ENCODE measurements at regions not wholly inside any gene's neighbourhood (a gene's known extent, or its start where the extent isn't known, plus 50 kb on each side); places are given as distances from the start of the nearest gene placed in this dataset.
"Not testable (repeated sequence)": the region's sequence is repeated elsewhere in the genome, so short reads cannot be mapped to it uniquely, and the experiment has no call there.

DNA sequence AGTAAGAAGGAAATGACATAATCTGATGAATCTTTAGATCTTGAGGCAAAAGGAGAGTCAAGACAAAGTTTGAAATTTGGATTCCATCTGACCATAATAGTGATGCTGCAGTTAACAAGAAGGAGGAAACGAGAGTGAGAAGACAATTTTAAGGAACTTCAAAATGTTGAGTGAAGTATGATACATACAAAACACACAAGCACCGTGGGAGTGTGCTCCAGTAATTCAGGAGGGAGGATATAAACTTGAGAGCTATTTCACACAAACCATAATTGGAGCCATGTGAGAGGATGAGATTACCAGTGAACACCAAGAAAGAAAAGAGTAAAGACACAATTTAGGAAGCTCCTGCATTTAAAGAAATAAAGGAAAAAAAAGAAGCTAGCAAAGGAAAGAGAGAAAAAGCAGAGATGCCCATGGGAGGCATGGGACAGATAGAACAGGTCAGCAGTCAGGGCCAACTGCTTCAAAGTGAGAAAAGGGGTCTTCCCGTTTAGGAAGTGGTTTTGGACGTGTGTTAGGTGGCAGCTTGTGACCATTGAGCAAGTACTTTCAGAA is 150.7 kb upstream of the SLC7A11 start:
- H3K4me3 ChIP-seq, result no peak overlapping the region
- H3K9me3 ChIP-seq, result no peaks in the 10 kb centered on the region
- no peak for TF ChIP-seq POLR2A (IDR thresholded peaks at IDR 0.05)
- TF ChIP-seq POLR2AphosphoS5 (IDR thresholded peaks at IDR 0.05), result no peak
- TF ChIP-seq, protein P1, sequence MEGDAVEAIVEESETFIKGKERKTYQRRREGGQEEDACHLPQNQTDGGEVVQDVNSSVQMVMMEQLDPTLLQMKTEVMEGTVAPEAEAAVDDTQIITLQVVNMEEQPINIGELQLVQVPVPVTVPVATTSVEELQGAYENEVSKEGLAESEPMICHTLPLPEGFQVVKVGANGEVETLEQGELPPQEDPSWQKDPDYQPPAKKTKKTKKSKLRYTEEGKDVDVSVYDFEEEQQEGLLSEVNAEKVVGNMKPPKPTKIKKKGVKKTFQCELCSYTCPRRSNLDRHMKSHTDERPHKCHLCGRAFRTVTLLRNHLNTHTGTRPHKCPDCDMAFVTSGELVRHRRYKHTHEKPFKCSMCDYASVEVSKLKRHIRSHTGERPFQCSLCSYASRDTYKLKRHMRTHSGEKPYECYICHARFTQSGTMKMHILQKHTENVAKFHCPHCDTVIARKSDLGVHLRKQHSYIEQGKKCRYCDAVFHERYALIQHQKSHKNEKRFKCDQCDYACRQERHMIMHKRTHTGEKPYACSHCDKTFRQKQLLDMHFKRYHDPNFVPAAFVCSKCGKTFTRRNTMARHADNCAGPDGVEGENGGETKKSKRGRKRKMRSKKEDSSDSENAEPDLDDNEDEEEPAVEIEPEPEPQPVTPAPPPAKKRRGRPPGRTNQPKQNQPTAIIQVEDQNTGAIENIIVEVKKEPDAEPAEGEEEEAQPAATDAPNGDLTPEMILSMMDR (IDR thresholded peaks at IDR 0.05), result no peak
- no peaks in the 10 kb centered on the region for H3K36me3 ChIP-seq
- intact Hi-C loops (cut with DNase I), result no loop called here
- H3K27ac ChIP-seq, result no peak overlapping the region
- DNase-seq (ENCODE audit: low spot score), result no peak
- 76% methylated on average over 4 of the region's 4 CpGs for WGBS
- no peaks in the 10 kb centered on the region for H3K4me1 ChIP-seq (replicated peaks)
- H3K27me3 ChIP-seq (replicated peaks; ENCODE audit: insufficient read depth), result no peaks in the 10 kb centered on the region

DNA sequence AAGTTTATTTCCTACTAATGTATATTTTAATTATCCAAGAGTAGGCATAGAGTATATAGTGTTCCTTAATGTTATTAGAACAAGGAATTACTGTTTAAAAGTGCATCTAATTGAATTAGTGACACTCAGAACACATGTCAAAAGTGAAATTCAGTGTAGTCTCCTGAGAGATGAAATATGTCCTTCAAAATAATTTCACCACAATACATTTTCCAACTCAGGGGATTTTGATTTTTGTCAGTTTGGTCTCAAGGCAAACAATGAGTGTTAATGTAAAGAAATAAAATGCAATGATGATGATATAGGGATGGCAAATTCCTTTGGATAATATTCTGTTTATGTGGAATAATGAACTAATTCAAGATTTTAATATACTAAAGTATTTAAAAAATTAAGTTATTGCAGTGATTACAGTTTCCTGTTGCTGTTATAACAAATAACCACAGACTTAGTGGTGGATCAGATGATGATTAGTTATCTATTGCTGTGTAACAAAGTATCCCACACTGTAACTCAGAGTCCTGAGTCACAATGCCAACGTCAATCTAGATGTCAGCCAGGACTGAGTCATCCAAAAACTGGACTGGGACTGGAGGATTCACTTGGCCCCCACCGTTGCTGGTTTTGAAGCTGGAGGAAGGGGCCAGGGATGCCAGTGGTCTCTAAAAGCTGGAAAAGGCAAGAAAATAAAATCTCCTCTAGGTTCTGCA is 148.0 kb upstream of the SLC7A11 start:
- DNase-seq (ENCODE audit: low spot score), result no peak
- H3K9me3 ChIP-seq, result no peaks in the 10 kb centered on the region
- no peak overlapping the region for H3K4me3 ChIP-seq
- no peaks in the 10 kb centered on the region for H3K27me3 ChIP-seq (replicated peaks; ENCODE audit: insufficient read depth)
- intact Hi-C loops (cut with DNase I), result no loop called here
- H3K36me3 ChIP-seq, result no peaks in the 10 kb centered on the region
- WGBS, result 48% methylated on average over 2 of the region's 2 CpGs
- H3K27ac ChIP-seq, result no peak overlapping the region
- TF ChIP-seq POLR2AphosphoS5 (IDR thresholded peaks at IDR 0.05), result no peak
- no peak for TF ChIP-seq POLR2A (IDR thresholded peaks at IDR 0.05)
- TF ChIP-seq, protein P1 (IDR thresholded peaks at IDR 0.05), result no peak
- no peaks in the 10 kb centered on the region for H3K4me1 ChIP-seq (replicated peaks)

DNA sequence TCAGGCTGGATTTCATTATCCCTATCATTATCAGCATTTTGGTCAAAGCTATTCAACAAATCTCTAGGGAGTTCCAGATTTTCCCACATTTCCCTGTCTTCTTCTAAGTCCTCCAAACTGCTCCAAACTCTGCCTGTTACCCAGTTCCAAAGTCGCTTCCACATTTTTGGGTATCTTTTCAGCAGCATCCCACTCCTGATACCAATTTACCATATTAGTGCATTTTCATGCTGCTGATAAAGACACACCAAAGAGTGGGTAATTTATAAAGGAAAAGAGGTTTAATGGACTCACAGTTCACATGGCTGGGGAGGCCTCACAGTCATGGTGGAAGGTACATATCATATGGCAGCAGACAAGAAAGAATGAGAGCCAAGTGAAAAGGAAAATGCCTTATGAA is 132.8 kb upstream of the SLC7A11 start:
- Histone ChIP-seq H3K4me1 (replicated peaks) (no peaks in the 10 kb centered on the region), H3K27me3 (replicated peaks; ENCODE audit: insufficient read depth) (no peaks in the 10 kb centered on the region), H3K4me3 (no peak overlapping the region), H3K9me3 (no peaks in the 10 kb centered on the region), H3K27ac (no peak overlapping the region), H3K36me3 (no peaks in the 10 kb centered on the region)
- DNase-seq (ENCODE audit: low spot score), result no peak
- WGBS, result 97% methylated on average over 1 of the region's 1 CpG
- intact Hi-C loops (cut with DNase I), result no loop called here
- TF ChIP-seq POLR2AphosphoS5 (IDR thresholded peaks at IDR 0.05), result no peak
- TF ChIP-seq POLR2A (IDR thresholded peaks at IDR 0.05), result no peak
- TF ChIP-seq, protein P1 (IDR thresholded peaks at IDR 0.05), result no peak

DNA sequence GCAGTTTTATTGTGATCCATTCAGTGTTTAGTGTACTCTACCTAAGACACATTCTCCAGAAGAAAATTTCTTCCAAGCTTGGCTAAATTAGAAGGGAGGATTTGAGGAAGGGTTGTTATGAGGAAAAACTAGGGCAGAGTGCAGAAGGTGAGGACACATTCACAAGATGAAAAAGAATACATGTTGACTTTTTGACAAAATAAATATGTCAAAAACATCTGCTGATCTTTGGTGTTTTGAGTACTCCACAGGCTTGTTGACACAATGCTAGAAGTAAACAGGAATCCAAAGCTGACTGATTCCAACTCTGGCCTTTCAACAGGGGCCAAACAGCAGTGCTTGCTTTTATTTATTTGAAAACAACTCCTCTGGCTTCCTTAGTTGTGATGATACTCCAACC is 125.8 kb upstream of the SLC7A11 start:
- no peak for TF ChIP-seq POLR2AphosphoS5 (IDR thresholded peaks at IDR 0.05)
- TF ChIP-seq, protein P1 (IDR thresholded peaks at IDR 0.05), result no peak
- no peak for TF ChIP-seq POLR2A (IDR thresholded peaks at IDR 0.05)
- DNase-seq (ENCODE audit: low spot score), result no peak
- no peaks in the 10 kb centered on the region for H3K27me3 ChIP-seq (replicated peaks; ENCODE audit: insufficient read depth)
- no peaks in the 10 kb centered on the region for H3K9me3 ChIP-seq
- H3K27ac ChIP-seq, result no peak overlapping the region
- H3K4me3 ChIP-seq, result no peak overlapping the region
- intact Hi-C loops (cut with DNase I), result no loop called here
- no peaks in the 10 kb centered on the region for H3K36me3 ChIP-seq
- H3K4me1 ChIP-seq (replicated peaks), result no peaks in the 10 kb centered on the region

DNA sequence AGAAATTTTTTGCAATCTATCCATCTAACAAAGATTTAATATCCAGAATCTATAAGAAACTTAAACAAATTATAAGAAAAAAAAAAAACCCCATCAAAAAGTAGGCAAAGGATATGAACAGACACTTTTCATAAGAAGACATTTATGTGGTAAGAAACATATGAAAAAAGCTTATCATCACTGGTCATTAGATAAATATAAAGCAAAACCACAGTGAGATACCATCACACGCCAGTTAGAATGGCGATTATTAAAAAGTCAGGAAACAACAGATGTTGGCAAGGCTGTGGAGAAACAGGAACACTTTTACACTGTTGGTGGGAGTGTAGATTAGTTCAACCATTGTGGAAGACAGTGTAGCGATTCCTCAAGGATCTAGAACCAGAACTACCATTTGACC is 110.3 kb upstream of the SLC7A11 start:
- H3K27me3 ChIP-seq (replicated peaks; ENCODE audit: insufficient read depth); intact Hi-C loops (cut with DNase I): not testable (repeated sequence)
- WGBS, result 82% methylated on average over 3 of the region's 3 CpGs

More for the DNA sequence above, 110.3 kb upstream of the SLC7A11 start:
- not testable (repeated sequence) for H3K27ac ChIP-seq; H3K4me1 ChIP-seq (replicated peaks); H3K4me3 ChIP-seq; DNase-seq (ENCODE audit: low spot score); H3K36me3 ChIP-seq; H3K9me3 ChIP-seq
